SK-N-MC (cell line): ENCODE measurements at regions not wholly inside any gene's neighbourhood (a gene's known extent, or its start where the extent isn't known, plus 50 kb on each side); places are given as distances from the start of the nearest gene placed in this dataset.

Experiments
- EZH2 ChIP-seq: fragments of 200-600 bp; sonication (generic); IDR thresholded peaks from one replicate; pipeline ENCODE4 v1.6.1; 2017; ENCODE audit warnings: antibody characterized with exemption
- FOXP2 ChIP-seq: optimal IDR thresholded peaks from 2 replicates; pipeline ENCODE3; 2011; ENCODE audit warnings: mild to moderate bottlenecking, moderate library complexity; ENCODE audit not compliant: insufficient read depth; ENCODE audit errors: extremely low read length, control extremely low read depth
- POLR2AphosphoS5 ChIP-seq: IDR thresholded peaks from 2 replicates; pipeline ENCODE4 v1.6.1; 2012; ENCODE audit warnings: mild to moderate bottlenecking, low read depth, low read length, borderline replicate concordance

DNA sequence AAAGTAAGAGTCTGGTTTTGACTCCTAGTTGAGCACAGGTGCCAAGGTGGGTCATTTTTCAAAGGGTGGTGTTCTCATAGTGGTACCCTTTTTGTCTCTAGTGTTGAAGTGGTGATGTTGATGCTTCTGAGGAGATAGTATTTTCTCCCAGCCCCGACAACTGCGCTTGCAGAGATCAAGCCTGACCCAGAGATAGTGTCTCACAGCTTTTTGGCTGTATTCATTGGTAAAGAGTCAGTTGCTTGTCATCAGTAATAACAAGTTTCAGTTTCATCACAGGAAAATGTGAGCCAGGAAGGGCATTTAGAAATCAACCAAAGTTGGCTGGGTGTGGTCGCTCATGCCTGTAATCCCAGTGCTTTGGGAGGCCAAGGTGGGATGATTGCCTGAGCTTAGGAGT lies 139.3 kb downstream of the NFKBIZ start:
- TF ChIP-seq EZH2 (no peak), POLR2AphosphoS5 (no peak), FOXP2 (no peak)
